ENCODE measurements at regions not wholly inside any gene's neighbourhood (a gene's known extent, or its start where the extent isn't known, plus 50 kb on each side); places are given as distances from the start of the nearest gene placed in this dataset.

DNA sequence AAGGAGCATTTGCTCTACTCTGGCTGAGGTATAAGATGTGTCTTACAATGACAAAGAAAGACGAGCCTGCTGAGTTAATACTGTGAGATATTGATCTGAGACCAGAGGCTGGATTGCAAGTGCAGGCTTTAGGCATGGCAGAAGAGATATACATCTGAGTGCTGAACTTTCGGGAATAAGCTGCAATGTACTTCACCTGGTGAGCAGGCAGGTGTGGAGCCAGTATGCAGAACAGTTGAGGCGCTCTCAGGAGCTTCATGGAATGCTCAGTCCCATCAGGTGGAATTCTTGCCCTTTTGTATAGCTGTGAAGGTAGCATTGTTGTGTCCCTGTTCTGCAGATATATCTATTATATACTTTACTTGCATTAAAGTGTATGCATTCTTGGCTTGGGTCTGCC, 179.3 kb upstream of the RIMS1 start:
- no peaks in the 10 kb centered on the region for H3K9me3 Mint-ChIP-seq
- no peak for DNase-seq (ENCODE audit: low spot score)
- no peak overlapping the region for H3K4me3 Mint-ChIP-seq
- intact Hi-C loops (cut with micrococcal nuclease): no loop called here
- H3K27ac Mint-ChIP-seq: no peak overlapping the region
- no peaks in the 10 kb centered on the region for H3K36me3 Mint-ChIP-seq (ENCODE audit: low read depth)
- no peaks in the 10 kb centered on the region for H3K27me3 Mint-ChIP-seq (ENCODE audit: insufficient read depth)
- no peaks in the 10 kb centered on the region for H3K4me1 Mint-ChIP-seq (ENCODE audit: low read depth)

- intact Hi-C loops (cut with micrococcal nuclease): no loop called here
- H3K36me3 Mint-ChIP-seq (ENCODE audit: low read depth): no peaks in the 10 kb centered on the region
- no peaks in the 10 kb centered on the region for H3K27me3 Mint-ChIP-seq (ENCODE audit: insufficient read depth)
- no peaks in the 10 kb centered on the region for H3K9me3 Mint-ChIP-seq
- no peak for DNase-seq (ENCODE audit: low spot score)
- no peaks in the 10 kb centered on the region for H3K4me1 Mint-ChIP-seq (ENCODE audit: low read depth)
- no peak overlapping the region for H3K4me3 Mint-ChIP-seq
- H3K27ac Mint-ChIP-seq: no peak overlapping the region
These were observed 165.6 kb upstream of the RIMS1 start for GRCh38 chr6:71720705-71721104.

GRCh38 chr6:71721642-71722041, 164.7 kb upstream of the RIMS1 start:
- H3K27me3 Mint-ChIP-seq (ENCODE audit: insufficient read depth): no peaks in the 10 kb centered on the region
- H3K27ac Mint-ChIP-seq: no peak overlapping the region
- DNase-seq (ENCODE audit: low spot score): no peak
- intact Hi-C loops (cut with micrococcal nuclease): no loop called here
- H3K4me1 Mint-ChIP-seq (ENCODE audit: low read depth): no peaks in the 10 kb centered on the region
- no peaks in the 10 kb centered on the region for H3K36me3 Mint-ChIP-seq (ENCODE audit: low read depth)
- H3K9me3 Mint-ChIP-seq: no peaks in the 10 kb centered on the region
- no peak overlapping the region for H3K4me3 Mint-ChIP-seq

GRCh38 chr6:71722736-71723135, 163.6 kb upstream of the RIMS1 start:
- no peaks in the 10 kb centered on the region for H3K27me3 Mint-ChIP-seq (ENCODE audit: insufficient read depth)
- no peak overlapping the region for H3K27ac Mint-ChIP-seq
- no peaks in the 10 kb centered on the region for H3K36me3 Mint-ChIP-seq (ENCODE audit: low read depth)
- intact Hi-C loops (cut with micrococcal nuclease): no loop called here
- no peak for DNase-seq (ENCODE audit: low spot score)
- no peaks in the 10 kb centered on the region for H3K4me1 Mint-ChIP-seq (ENCODE audit: low read depth)
- H3K9me3 Mint-ChIP-seq: no peaks in the 10 kb centered on the region
- no peak overlapping the region for H3K4me3 Mint-ChIP-seq

DNA sequence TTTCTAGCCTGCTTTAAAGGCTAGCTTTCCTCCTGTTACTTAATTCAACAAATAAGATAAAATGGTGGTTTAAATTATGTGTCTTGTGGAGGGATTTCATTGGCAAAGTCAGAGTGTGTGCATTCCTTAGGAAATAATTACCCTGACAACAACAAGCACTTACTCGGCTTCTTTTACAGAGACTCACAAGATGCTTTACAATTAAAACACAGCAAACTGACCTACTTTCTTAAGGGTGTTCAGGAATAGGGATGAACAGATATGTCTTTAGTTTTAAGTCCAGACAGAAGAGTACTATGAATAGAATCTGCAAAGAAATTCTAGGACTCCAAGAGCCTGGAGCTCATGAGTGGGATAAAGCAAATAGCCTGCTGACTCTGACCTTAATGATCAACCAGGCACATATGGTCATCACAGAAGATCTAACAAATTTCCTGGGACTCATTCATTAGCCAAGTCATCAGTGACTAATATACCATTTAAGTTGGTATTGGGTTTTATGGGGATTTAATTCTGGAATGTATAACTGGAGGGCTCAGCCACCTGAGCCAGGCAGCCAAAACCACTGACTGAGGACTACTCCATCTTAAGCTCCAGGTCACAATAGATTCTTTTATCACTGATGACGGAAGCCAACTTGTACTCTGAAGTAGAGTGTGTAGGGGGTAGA, 161.8 kb upstream of the RIMS1 start:
- intact Hi-C loops (cut with micrococcal nuclease): no loop called here
- Mint-ChIP-seq H3K27ac (no peak overlapping the region), H3K4me3 (no peak overlapping the region), H3K9me3 (no peaks in the 10 kb centered on the region), H3K27me3 (ENCODE audit: insufficient read depth) (no peaks in the 10 kb centered on the region), H3K36me3 (ENCODE audit: low read depth) (no peaks in the 10 kb centered on the region), H3K4me1 (ENCODE audit: low read depth) (no peaks in the 10 kb centered on the region)
- no peak for DNase-seq (ENCODE audit: low spot score)

DNA sequence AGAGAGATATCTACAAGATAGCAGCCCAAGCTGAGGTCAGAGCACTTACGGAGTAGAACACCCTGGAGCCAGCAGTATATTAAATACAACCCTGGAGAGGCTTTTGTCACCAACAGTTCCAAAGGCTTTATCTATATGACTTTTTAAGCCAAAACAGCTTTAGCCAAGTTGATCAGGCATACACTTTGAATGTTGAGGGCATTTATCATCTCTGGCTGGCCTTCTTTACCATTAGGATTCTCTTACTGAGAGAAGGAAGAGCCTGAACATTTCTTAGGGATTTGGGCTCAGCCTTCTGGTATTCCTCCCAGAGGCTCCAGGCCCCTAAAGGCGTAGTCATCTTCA, 161.3 kb upstream of the RIMS1 start:
- Mint-ChIP-seq H3K27ac (no peak overlapping the region), H3K4me3 (no peak overlapping the region), H3K9me3 (no peaks in the 10 kb centered on the region), H3K36me3 (ENCODE audit: low read depth) (no peaks in the 10 kb centered on the region), H3K4me1 (ENCODE audit: low read depth) (no peaks in the 10 kb centered on the region), H3K27me3 (ENCODE audit: insufficient read depth) (no peaks in the 10 kb centered on the region)
- intact Hi-C loops (cut with micrococcal nuclease): no loop called here
- DNase-seq (ENCODE audit: low spot score): no peak

DNA sequence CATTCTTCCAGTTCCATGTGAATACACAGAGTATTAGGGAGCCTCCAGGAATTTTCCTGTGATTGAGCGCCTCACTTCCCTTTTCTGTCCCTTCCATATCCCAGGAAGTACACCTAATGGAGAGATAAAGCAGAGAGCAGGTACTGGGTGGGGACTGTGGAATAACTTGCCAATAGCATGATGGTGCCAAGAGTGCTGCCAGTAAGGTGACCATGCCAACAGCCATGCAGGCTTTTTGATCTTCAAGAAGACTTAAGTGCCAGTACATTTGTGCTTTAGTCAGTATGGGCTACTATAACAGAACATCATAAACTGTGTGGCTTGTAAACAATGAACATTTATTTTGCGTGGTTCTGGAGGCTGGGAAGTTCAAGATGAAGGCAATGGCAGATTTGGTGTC, 160.2 kb upstream of the RIMS1 start:
- Mint-ChIP-seq H3K36me3 (ENCODE audit: low read depth) (no peaks in the 10 kb centered on the region), H3K27ac (no peak overlapping the region), H3K4me3 (no peak overlapping the region), H3K9me3 (no peaks in the 10 kb centered on the region), H3K4me1 (ENCODE audit: low read depth) (no peaks in the 10 kb centered on the region), H3K27me3 (ENCODE audit: insufficient read depth) (no peaks in the 10 kb centered on the region)
- intact Hi-C loops (cut with micrococcal nuclease): no loop called here
- DNase-seq (ENCODE audit: low spot score): no peak

DNA sequence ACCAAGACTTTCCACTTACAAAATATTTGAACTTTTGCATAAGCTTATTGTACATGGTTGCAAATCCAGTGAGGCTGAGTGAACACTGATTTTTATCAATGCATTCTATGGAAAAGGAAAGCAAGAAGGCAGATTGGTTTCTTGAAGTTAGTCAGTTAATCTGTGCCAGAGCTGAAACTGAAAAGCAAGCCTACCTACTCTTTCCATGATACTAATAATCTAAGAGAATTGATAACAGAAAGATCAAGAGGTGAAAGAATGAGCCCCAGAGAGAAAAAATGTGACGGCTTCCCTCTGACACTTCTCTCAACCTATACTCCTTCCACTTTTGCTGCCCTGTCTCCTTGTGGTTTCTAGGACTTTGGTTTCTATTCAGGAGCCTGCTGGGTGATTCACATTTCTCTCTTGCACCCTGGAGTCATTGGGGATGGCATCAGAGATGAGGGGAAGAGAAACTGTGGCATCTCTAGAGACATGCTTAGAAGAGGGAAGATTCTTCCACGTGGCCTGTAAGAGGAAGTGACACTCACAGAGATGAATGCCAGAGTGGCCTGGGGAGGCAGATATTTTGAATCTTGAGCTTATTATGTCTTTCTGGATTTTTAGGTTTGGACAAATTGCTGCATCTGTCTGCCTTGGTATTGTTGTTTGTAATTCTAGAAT, 158.6 kb upstream of the RIMS1 start:
- H3K9me3 Mint-ChIP-seq: no peaks in the 10 kb centered on the region
- H3K36me3 Mint-ChIP-seq (ENCODE audit: low read depth): no peaks in the 10 kb centered on the region
- H3K4me1 Mint-ChIP-seq (ENCODE audit: low read depth): no peaks in the 10 kb centered on the region
- no peaks in the 10 kb centered on the region for H3K27me3 Mint-ChIP-seq (ENCODE audit: insufficient read depth)
- H3K27ac Mint-ChIP-seq: no peak overlapping the region
- H3K4me3 Mint-ChIP-seq: no peak overlapping the region
- no peak for DNase-seq (ENCODE audit: low spot score)
- intact Hi-C loops (cut with micrococcal nuclease): no loop called here

GRCh38 chr6:71730284-71730683, 156.1 kb upstream of the RIMS1 start:
- Mint-ChIP-seq H3K36me3 (ENCODE audit: low read depth) (no peaks in the 10 kb centered on the region), H3K4me3 (no peak overlapping the region), H3K27ac (no peak overlapping the region), H3K9me3 (no peaks in the 10 kb centered on the region), H3K27me3 (ENCODE audit: insufficient read depth) (no peaks in the 10 kb centered on the region), H3K4me1 (ENCODE audit: low read depth) (no peaks in the 10 kb centered on the region)
- intact Hi-C loops (cut with micrococcal nuclease): no loop called here
- no peak for DNase-seq (ENCODE audit: low spot score)

- DNase-seq (ENCODE audit: low spot score): no peak
- Mint-ChIP-seq H3K4me1 (ENCODE audit: low read depth) (no peaks in the 10 kb centered on the region), H3K36me3 (ENCODE audit: low read depth) (no peaks in the 10 kb centered on the region), H3K4me3 (no peak overlapping the region), H3K9me3 (no peaks in the 10 kb centered on the region), H3K27me3 (ENCODE audit: insufficient read depth) (no peaks in the 10 kb centered on the region), H3K27ac (no peak overlapping the region)
- intact Hi-C loops (cut with micrococcal nuclease): no loop called here
These were observed 152.1 kb upstream of the RIMS1 start for GRCh38 chr6:71733970-71734899.

GRCh38 chr6:71737953-71738352, 148.4 kb upstream of the RIMS1 start:
- no peaks in the 10 kb centered on the region for H3K36me3 Mint-ChIP-seq (ENCODE audit: low read depth)
- intact Hi-C loops (cut with micrococcal nuclease): no loop called here
- H3K27me3 Mint-ChIP-seq (ENCODE audit: insufficient read depth): no peaks in the 10 kb centered on the region
- no peaks in the 10 kb centered on the region for H3K9me3 Mint-ChIP-seq
- H3K4me3 Mint-ChIP-seq: no peak overlapping the region
- no peak overlapping the region for H3K27ac Mint-ChIP-seq
- no peaks in the 10 kb centered on the region for H3K4me1 Mint-ChIP-seq (ENCODE audit: low read depth)
- no peak for DNase-seq (ENCODE audit: low spot score)

- Mint-ChIP-seq H3K4me3 (no peak overlapping the region), H3K27ac (no peak overlapping the region), H3K9me3 (no peaks in the 10 kb centered on the region), H3K4me1 (ENCODE audit: low read depth) (no peaks in the 10 kb centered on the region), H3K36me3 (ENCODE audit: low read depth) (no peaks in the 10 kb centered on the region), H3K27me3 (ENCODE audit: insufficient read depth) (no peaks in the 10 kb centered on the region)
- no peak for DNase-seq (ENCODE audit: low spot score)
- intact Hi-C loops (cut with micrococcal nuclease): no loop called here
These were observed 140.8 kb upstream of the RIMS1 start for GRCh38 chr6:71745525-71745924.

- Mint-ChIP-seq H3K4me1 (ENCODE audit: low read depth) (no peaks in the 10 kb centered on the region), H3K27me3 (ENCODE audit: insufficient read depth) (no peaks in the 10 kb centered on the region), H3K4me3 (no peak overlapping the region), H3K9me3 (no peaks in the 10 kb centered on the region), H3K27ac (no peak overlapping the region), H3K36me3 (ENCODE audit: low read depth) (no peaks in the 10 kb centered on the region)
- intact Hi-C loops (cut with micrococcal nuclease): no loop called here
- DNase-seq (ENCODE audit: low spot score): no peak
These were observed 120.1 kb upstream of the RIMS1 start for GRCh38 chr6:71766146-71766760.

Measured in activated T-helper 1 cell treated with anti-CD3 and anti-CD28 coated beads, Interleukin-12 subunit alpha, Interleukin-12 subunit beta, Interleukin-2, Interleukin-4 antibody, amounts not matched to agents 30 ng/mL and 10 ng/mL and 1 ng/mL, durations not matched to agents 14 hours and 24 hours and 36 hours (primary cell).